ENCODE measurements at regions not wholly inside any gene's neighbourhood (a gene's known extent, or its start where the extent isn't known, plus 50 kb on each side); places are given as distances from the start of the nearest gene placed in this dataset.

DNA sequence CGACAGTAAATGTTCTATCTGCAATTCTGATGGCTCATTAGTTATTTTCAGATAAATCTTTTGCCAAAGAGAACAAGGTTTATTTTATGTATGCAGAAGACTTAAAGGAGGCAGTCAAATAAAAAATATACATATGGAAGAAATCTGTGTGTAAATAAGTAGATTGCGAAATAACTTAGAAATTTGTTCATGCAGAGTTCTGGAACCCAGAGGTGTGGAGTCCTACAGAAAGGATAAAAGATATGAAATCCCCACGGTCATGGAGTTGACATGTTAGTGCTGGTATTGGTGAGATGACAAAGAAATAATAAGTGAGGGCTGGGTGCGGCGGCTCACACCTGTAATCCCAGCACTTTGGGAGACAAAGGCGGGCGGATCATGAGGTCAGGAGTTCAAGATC lies 111.2 kb upstream of the CFAP20DC start:
- Histone ChIP-seq H3K27ac (no peak overlapping the region), H3K4me1 (no peaks in the 10 kb centered on the region), H3K36me3 (no peaks in the 10 kb centered on the region), H3K4me3 (no peak overlapping the region), H3K9me3 (no peaks in the 10 kb centered on the region), H3K27me3 (no peaks in the 10 kb centered on the region)
- in situ Hi-C loops (cut with MboI; ENCODE audit: low sequenced_read_pairs in 4 of 4) (no loop called here), intact Hi-C loops (cut with DNase I; ENCODE audit: low total_unique reads) (no loop called here)
- no peak for ATAC-seq
- TF ChIP-seq, protein P1, sequence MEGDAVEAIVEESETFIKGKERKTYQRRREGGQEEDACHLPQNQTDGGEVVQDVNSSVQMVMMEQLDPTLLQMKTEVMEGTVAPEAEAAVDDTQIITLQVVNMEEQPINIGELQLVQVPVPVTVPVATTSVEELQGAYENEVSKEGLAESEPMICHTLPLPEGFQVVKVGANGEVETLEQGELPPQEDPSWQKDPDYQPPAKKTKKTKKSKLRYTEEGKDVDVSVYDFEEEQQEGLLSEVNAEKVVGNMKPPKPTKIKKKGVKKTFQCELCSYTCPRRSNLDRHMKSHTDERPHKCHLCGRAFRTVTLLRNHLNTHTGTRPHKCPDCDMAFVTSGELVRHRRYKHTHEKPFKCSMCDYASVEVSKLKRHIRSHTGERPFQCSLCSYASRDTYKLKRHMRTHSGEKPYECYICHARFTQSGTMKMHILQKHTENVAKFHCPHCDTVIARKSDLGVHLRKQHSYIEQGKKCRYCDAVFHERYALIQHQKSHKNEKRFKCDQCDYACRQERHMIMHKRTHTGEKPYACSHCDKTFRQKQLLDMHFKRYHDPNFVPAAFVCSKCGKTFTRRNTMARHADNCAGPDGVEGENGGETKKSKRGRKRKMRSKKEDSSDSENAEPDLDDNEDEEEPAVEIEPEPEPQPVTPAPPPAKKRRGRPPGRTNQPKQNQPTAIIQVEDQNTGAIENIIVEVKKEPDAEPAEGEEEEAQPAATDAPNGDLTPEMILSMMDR (IDR thresholded peaks at IDR 0.05 in 4 of 5, conservative IDR thresholded peaks at IDR 0.05 in 1 of 5): no peak
- TF ChIP-seq POLR2A (IDR thresholded peaks at IDR 0.05): no peak
- DNase-seq: no peak

DNA sequence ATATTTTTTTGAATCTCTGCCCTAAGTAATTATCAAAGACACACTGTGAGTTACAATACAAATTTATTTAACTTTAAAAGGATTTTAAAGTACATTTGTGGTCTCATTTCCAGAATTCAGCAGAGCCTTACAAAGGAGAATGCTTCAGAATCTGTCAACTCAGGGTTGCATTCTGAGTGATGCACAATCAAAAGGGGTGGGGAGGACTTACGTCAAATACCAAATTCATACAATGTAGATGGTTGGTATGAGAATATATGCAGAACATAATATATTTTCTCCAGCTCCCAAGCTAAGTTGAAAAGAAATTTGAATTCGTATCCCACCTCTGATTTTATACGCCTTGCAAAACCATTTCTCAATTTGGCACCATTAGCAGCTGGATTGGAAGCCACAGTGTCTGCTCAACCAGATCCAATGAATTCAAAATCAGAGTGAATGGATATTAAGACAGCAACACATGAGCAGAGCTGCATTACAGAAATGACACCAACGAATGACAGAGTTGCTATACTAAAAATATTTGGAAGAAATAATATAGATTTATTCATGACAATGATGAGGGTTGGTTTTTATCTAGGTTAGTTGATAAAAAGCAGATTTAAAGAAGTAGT lies 110.4 kb upstream of the CFAP20DC start:
- Histone ChIP-seq H3K4me3 (no peak overlapping the region), H3K27ac (no peak overlapping the region), H3K4me1 (no peaks in the 10 kb centered on the region), H3K27me3 (no peaks in the 10 kb centered on the region), H3K9me3 (no peaks in the 10 kb centered on the region), H3K36me3 (no peaks in the 10 kb centered on the region)
- TF ChIP-seq, protein P1 (IDR thresholded peaks at IDR 0.05 in 4 of 5, conservative IDR thresholded peaks at IDR 0.05 in 1 of 5): no peak
- no peak for TF ChIP-seq POLR2A (IDR thresholded peaks at IDR 0.05)
- DNase-seq: no peak
- in situ Hi-C loops (cut with MboI; ENCODE audit: low sequenced_read_pairs in 4 of 4) (no loop called here), intact Hi-C loops (cut with DNase I; ENCODE audit: low total_unique reads) (no loop called here)
- ATAC-seq: no peak

DNA sequence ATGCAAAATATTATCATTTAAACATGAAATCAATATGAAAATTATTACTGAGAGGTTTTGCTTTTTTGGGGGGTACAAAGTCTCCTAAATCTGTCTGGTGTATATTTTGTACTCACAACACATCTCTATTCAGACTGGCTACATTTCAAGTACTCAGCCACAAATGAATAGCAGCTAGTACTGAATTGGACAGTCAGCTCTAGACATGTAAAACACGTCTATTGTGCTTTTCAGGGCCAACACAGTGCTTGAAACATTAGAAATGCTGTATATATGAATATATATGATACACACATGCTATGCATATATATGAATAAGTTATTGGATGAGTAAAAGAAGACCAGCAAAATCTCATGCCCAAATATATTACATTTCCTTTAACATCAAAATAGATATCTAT lies 103.8 kb upstream of the CFAP20DC start:
- Histone ChIP-seq H3K27ac (no peak overlapping the region), H3K36me3 (no peaks in the 10 kb centered on the region), H3K4me1 (no peaks in the 10 kb centered on the region), H3K27me3 (no peaks in the 10 kb centered on the region), H3K9me3 (no peaks in the 10 kb centered on the region), H3K4me3 (no peak overlapping the region)
- DNase-seq: no peak
- no peak for ATAC-seq
- intact Hi-C loops (cut with DNase I; ENCODE audit: low total_unique reads) (no loop called here), in situ Hi-C loops (cut with MboI; ENCODE audit: low sequenced_read_pairs in 4 of 4) (no loop called here)
- TF ChIP-seq POLR2A (IDR thresholded peaks at IDR 0.05): no peak
- TF ChIP-seq, protein P1 (IDR thresholded peaks at IDR 0.05 in 4 of 5, conservative IDR thresholded peaks at IDR 0.05 in 1 of 5): no peak

DNA sequence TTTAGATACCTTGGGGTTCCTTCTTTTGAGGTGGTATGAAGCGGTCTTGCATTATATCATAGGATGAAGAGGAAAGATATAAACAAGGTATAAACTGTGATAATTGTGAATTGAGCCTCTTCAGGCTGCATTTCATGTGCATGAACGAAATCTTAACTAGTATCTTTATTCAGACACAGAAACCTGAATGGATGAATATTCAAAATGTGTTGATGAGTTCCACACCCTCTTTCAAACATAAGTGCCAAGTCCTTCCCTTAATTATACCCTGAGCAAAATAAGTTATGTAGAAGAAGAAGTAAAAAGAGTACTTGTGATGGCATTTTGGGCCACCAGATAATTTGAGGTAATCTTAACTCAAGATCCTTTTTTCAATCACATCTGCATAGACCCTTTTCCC lies 103.1 kb upstream of the CFAP20DC start:
- Histone ChIP-seq H3K27me3 (no peaks in the 10 kb centered on the region), H3K4me1 (no peaks in the 10 kb centered on the region), H3K4me3 (no peak overlapping the region), H3K27ac (no peak overlapping the region), H3K36me3 (no peaks in the 10 kb centered on the region), H3K9me3 (no peaks in the 10 kb centered on the region)
- intact Hi-C loops (cut with DNase I; ENCODE audit: low total_unique reads) (no loop called here), in situ Hi-C loops (cut with MboI; ENCODE audit: low sequenced_read_pairs in 4 of 4) (no loop called here)
- TF ChIP-seq, protein P1 (IDR thresholded peaks at IDR 0.05 in 4 of 5, conservative IDR thresholded peaks at IDR 0.05 in 1 of 5): no peak
- TF ChIP-seq POLR2A (IDR thresholded peaks at IDR 0.05): no peak
- DNase-seq: no peak
- no peak for ATAC-seq

DNA sequence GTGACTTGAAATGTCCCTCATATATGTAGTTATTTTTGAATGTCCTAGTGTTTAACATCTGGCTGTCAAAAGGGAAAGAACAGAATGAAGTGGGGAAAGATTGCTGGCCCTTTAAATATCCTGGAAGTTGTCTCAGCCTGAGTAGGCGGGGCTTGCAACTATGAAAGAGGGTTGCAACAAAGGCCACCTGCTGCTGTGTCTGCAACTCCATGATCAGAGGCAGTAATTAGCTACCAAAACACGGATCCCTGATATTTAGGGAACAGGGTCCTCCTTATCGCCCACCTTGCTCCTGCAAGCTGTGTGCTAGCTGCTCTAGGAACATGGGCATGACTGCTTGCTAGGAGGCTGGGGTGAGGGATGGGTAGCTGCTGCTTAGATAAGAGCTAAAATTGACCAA lies 100.2 kb upstream of the CFAP20DC start:
- TF ChIP-seq POLR2A (IDR thresholded peaks at IDR 0.05): no peak
- TF ChIP-seq, protein P1 (IDR thresholded peaks at IDR 0.05 in 4 of 5, conservative IDR thresholded peaks at IDR 0.05 in 1 of 5): no peak
- no peak for DNase-seq
- Histone ChIP-seq H3K36me3 (no peaks in the 10 kb centered on the region), H3K4me3 (no peak overlapping the region), H3K9me3 (no peaks in the 10 kb centered on the region), H3K4me1 (no peaks in the 10 kb centered on the region), H3K27me3 (no peaks in the 10 kb centered on the region), H3K27ac (no peak overlapping the region)
- intact Hi-C loops (cut with DNase I; ENCODE audit: low total_unique reads) (no loop called here), in situ Hi-C loops (cut with MboI; ENCODE audit: low sequenced_read_pairs in 4 of 4) (no loop called here)
- no peak for ATAC-seq

All from gastrocnemius medialis (tissue), 4 donors.